ENCODE measurements at regions not wholly inside any gene's neighbourhood (a gene's known extent, or its start where the extent isn't known, plus 50 kb on each side); places are given as distances from the start of the nearest gene placed in this dataset.

DNA sequence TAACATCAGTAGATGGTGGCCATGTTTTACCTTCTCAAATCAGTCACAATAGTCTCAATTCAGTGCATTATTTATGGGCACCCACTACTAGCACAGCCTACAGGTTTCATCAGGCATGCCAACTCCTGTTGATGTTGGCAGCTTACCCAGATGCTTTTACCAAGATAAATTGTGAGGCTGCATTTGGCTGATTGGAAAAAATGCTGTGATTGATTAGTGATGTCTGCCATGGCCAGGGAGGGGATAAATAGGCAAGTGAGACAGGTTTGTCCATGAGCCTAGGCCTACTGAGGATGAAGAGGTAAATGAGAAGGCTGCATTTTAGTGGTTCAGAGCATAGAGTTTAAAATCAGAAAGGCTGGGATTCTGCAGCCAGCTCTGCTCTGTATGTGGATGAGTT lies 227.1 kb downstream of the NFATC2 start:
- TF ChIP-seq ZFP30 (CRISPR knock-in tag; IDR thresholded peaks at IDR 0.05) = no peak
- TF ChIP-seq ARNTL (CRISPR knock-in tag; IDR thresholded peaks at IDR 0.05; ENCODE audit: borderline replicate concordance, low read depth) = no peak
- no peak for TF ChIP-seq RARB (CRISPR knock-in tag; IDR thresholded peaks at IDR 0.05)
- no peak for TF ChIP-seq OSR1 (CRISPR knock-in tag; IDR thresholded peaks at IDR 0.05)
- no peak for TF ChIP-seq ISL1 (CRISPR knock-in tag; IDR thresholded peaks at IDR 0.05)
- TF ChIP-seq, protein P1, sequence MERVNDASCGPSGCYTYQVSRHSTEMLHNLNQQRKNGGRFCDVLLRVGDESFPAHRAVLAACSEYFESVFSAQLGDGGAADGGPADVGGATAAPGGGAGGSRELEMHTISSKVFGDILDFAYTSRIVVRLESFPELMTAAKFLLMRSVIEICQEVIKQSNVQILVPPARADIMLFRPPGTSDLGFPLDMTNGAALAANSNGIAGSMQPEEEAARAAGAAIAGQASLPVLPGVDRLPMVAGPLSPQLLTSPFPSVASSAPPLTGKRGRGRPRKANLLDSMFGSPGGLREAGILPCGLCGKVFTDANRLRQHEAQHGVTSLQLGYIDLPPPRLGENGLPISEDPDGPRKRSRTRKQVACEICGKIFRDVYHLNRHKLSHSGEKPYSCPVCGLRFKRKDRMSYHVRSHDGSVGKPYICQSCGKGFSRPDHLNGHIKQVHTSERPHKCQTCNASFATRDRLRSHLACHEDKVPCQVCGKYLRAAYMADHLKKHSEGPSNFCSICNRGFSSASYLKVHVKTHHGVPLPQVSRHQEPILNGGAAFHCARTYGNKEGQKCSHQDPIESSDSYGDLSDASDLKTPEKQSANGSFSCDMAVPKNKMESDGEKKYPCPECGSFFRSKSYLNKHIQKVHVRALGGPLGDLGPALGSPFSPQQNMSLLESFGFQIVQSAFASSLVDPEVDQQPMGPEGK (CRISPR knock-in tag; IDR thresholded peaks at IDR 0.05; ENCODE audit: borderline replicate concordance) = no peak
- no peak for TF ChIP-seq ZNF565 (CRISPR knock-in tag; conservative IDR thresholded peaks at IDR 0.05; ENCODE audit: low read depth)
- no peak for TF ChIP-seq ZNF8 (CRISPR knock-in tag; IDR thresholded peaks at IDR 0.05)
- TF ChIP-seq ESRRG (CRISPR knock-in tag; IDR thresholded peaks at IDR 0.05) = no peak
- TF ChIP-seq, protein P2, sequence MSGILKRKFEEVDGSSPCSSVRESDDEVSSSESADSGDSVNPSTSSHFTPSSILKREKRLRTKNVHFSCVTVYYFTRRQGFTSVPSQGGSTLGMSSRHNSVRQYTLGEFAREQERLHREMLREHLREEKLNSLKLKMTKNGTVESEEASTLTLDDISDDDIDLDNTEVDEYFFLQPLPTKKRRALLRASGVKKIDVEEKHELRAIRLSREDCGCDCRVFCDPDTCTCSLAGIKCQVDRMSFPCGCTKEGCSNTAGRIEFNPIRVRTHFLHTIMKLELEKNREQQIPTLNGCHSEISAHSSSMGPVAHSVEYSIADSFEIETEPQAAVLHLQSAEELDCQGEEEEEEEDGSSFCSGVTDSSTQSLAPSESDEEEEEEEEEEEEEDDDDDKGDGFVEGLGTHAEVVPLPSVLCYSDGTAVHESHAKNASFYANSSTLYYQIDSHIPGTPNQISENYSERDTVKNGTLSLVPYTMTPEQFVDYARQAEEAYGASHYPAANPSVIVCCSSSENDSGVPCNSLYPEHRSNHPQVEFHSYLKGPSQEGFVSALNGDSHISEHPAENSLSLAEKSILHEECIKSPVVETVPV (CRISPR knock-in tag; IDR thresholded peaks at IDR 0.05) = no peak
- no peak for TF ChIP-seq GLIS3 (CRISPR knock-in tag; IDR thresholded peaks at IDR 0.05)

Data from SK-N-SH treated with all-trans-retinoic acid at 6 μM for 48 hours (cell line).